ENCODE measurements at regions not wholly inside any gene's neighbourhood (a gene's known extent, or its start where the extent isn't known, plus 50 kb on each side); places are given as distances from the start of the nearest gene placed in this dataset.

- no peak for DNase-seq (ENCODE audit: low read depth)
- no peak for TF ChIP-seq CTCF (IDR thresholded peaks at IDR 0.05; ENCODE audit: low read length, missing control alignments)
- no peak overlapping the region for H3K4me3 ChIP-seq (replicated peaks; ENCODE audit: low read depth, low read length)
Measured at GRCh38 chr2:10252661-10253060, 50.0 kb upstream of the HPCAL1 start.
